Right lobe of liver (tissue), 6 donors: ENCODE measurements at regions not wholly inside any gene's neighbourhood (a gene's known extent, or its start where the extent isn't known, plus 50 kb on each side); places are given as distances from the start of the nearest gene placed in this dataset.
A peak's percentile ranks its signal among the peaks of the same experiment; 100 is the strongest.

Source experiments
- ATAC-seq, 4 donors: fragments of 200-7000 bp; cut with Tn5 transposase; one replicate each; pipeline ENCODE4 v1.9.1; 2020; ENCODE audit warnings: mild to moderate bottlenecking in 4 of 4, moderate library complexity in 4 of 4
- DNase-seq, 3 donors: peaks; one replicate each; pipeline ENCODE4 v3.0.0-alpha.2; 2020
- H3K27ac ChIP-seq, 3 donors: fragments of 200-600 bp; one replicate each; pipeline ENCODE4 v1.8.0; 2022
- H3K27me3 ChIP-seq, 2 donors: fragments of 200-600 bp; one replicate each; pipeline ENCODE4 v1.8.0; 2022
- H3K36me3 ChIP-seq, 4 donors: fragments of 200-600 bp; sonication (generic) in 1 of 4; one replicate each; pipeline versions ENCODE4 v1.5.1 to v1.8.0; 2017 to 2022; ENCODE audit warnings: control low read depth in 1 of 4
- H3K4me1 ChIP-seq, 4 donors: fragments of 200-600 bp; sonication (generic) in 1 of 4; one replicate each; pipeline versions ENCODE4 v1.5.1 to v1.8.0; 2017 to 2022; ENCODE audit warnings: control low read depth in 1 of 4
- H3K4me3 ChIP-seq, 3 donors: fragments of 200-600 bp; one replicate each; pipeline ENCODE4 v1.8.0; 2022
- H3K9me3 ChIP-seq, 4 donors: fragments of 200-600 bp; sonication (generic) in 1 of 4; one replicate each; pipeline versions ENCODE4 v1.5.1 to v1.8.0; 2017 to 2022; ENCODE audit warnings: control low read depth in 1 of 4
- CTCF ChIP-seq, 4 donors: fragments of 200-600 bp in 3 of 4; fragments of 450-650 bp in 1 of 4; IDR thresholded peaks; one replicate each; pipeline versions ENCODE4 v1.5.1 to v1.8.0; 2016 to 2022; ENCODE audit warnings: antibody characterized with exemption in 4 of 4, mild to moderate bottlenecking in 2 of 4
- POLR2A ChIP-seq: fragments of 450-650 bp; IDR thresholded peaks from one replicate; pipeline ENCODE4 v1.6.1; 2017; ENCODE audit warnings: antibody characterized with exemption, mild to moderate bottlenecking
- WGBS: methylation state at CpG from one replicate; pipeline ENCODE4 v1.1.6; 2018; ENCODE audit warnings: low coverage, low lambda C conversion rate; ENCODE audit not compliant: insufficient coverage; ENCODE audit errors: missing lambda C conversion rate; 5-methylcytosine and 5-hydroxymethylcytosine counted together
- intact Hi-C, 2 donors: fragments of 100-400 bp; cut with DNase I; formaldehyde crosslinking; loops; one replicate each; pipeline versions ENCODE4 v1.11.2 to v1.14.1; 2022
- donor health status: DM: no; HTN: yes; CAD: no.
- donor health status: DM: no; HTN: no; CAD: no.
- donor health status: DM: no; HTN: no; CAD: no.
- donor health status: DM: no; HTN: yes; CAD: no.
- donor health status: DM: no; HTN: yes; CAD: no.

- DNase-seq (no peak), ATAC-seq (no peak)
- no peaks in the 10 kb centered on the region for H3K4me1 ChIP-seq
- H3K4me3 ChIP-seq: no peak overlapping the region
- intact Hi-C loops: no loop called here
- H3K36me3 ChIP-seq: no peaks in the 10 kb centered on the region
- TF ChIP-seq CTCF (IDR thresholded peaks at IDR 0.05) (no peak), POLR2A (no peak)
- WGBS: 56% methylated on average over 3 of the region's 3 CpGs
- H3K27ac ChIP-seq: no peak overlapping the region
- no peaks in the 10 kb centered on the region for H3K27me3 ChIP-seq
- H3K9me3 ChIP-seq: no peaks in the 10 kb centered on the region
These were observed 270.6 kb downstream of the CYRIA start for GRCh38 chr2:16394986-16395550.

GRCh38 chr2:16394072-16394985 is 271.3 kb downstream of the CYRIA start:
- TF ChIP-seq POLR2A: no peak
- no peak for TF ChIP-seq CTCF (IDR thresholded peaks at IDR 0.05)
- Histone ChIP-seq H3K27ac (no peak overlapping the region), H3K36me3 (no peaks in the 10 kb centered on the region), H3K4me3 (no peak overlapping the region), H3K9me3 (no peaks in the 10 kb centered on the region), H3K4me1 (no peaks in the 10 kb centered on the region), H3K27me3 (no peaks in the 10 kb centered on the region)
- DNase-seq (no peak), ATAC-seq (peak in 1 of 4 donors; percentile 29)
- 54% methylated on average over 9 of the region's 15 CpGs for WGBS
- intact Hi-C loops: no loop called here

- 84% methylated on average over 8 of the region's 8 CpGs for WGBS
These were observed 272.0 kb downstream of the CYRIA start for GRCh38 chr2:16393500-16394071.

More at GRCh38 chr2:16393500-16394071, 272.0 kb downstream of the CYRIA start:
- no peaks in the 10 kb centered on the region for H3K4me1 ChIP-seq
- TF ChIP-seq CTCF (IDR thresholded peaks at IDR 0.05) (no peak), POLR2A (no peak)
- H3K4me3 ChIP-seq: no peak overlapping the region
- no peak overlapping the region for H3K27ac ChIP-seq
- no peaks in the 10 kb centered on the region for H3K9me3 ChIP-seq
- H3K36me3 ChIP-seq: no peaks in the 10 kb centered on the region
- ATAC-seq (no peak), DNase-seq (no peak)
- H3K27me3 ChIP-seq: no peaks in the 10 kb centered on the region
- intact Hi-C loops: no loop called here
